Lower leg skin (tissue), 3 donors: ENCODE measurements at regions not wholly inside any gene's neighbourhood (a gene's known extent, or its start where the extent isn't known, plus 50 kb on each side); places are given as distances from the start of the nearest gene placed in this dataset.

Source experiments
- POLR2A ChIP-seq, 2 donors: fragments of 450-650 bp; IDR thresholded peaks; one replicate each; pipeline ENCODE4 v1.6.1; 2016 to 2017; ENCODE audit warnings: antibody characterized with exemption in 2 of 2, mild to moderate bottlenecking in 1 of 2, moderate library complexity in 1 of 2
- TF ChIP-seq, protein P1 (sequence below), 3 donors: fragments of 450-650 bp; IDR thresholded peaks; one replicate each; pipeline ENCODE4 v1.5.1; 2016; ENCODE audit warnings: antibody characterized with exemption in 3 of 3, mild to moderate bottlenecking in 3 of 3, moderate library complexity in 2 of 3

GRCh38 chr18:8969639-8970390, 132.7 kb upstream of the NDUFV2 start:
- TF ChIP-seq, protein P1, sequence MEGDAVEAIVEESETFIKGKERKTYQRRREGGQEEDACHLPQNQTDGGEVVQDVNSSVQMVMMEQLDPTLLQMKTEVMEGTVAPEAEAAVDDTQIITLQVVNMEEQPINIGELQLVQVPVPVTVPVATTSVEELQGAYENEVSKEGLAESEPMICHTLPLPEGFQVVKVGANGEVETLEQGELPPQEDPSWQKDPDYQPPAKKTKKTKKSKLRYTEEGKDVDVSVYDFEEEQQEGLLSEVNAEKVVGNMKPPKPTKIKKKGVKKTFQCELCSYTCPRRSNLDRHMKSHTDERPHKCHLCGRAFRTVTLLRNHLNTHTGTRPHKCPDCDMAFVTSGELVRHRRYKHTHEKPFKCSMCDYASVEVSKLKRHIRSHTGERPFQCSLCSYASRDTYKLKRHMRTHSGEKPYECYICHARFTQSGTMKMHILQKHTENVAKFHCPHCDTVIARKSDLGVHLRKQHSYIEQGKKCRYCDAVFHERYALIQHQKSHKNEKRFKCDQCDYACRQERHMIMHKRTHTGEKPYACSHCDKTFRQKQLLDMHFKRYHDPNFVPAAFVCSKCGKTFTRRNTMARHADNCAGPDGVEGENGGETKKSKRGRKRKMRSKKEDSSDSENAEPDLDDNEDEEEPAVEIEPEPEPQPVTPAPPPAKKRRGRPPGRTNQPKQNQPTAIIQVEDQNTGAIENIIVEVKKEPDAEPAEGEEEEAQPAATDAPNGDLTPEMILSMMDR (IDR thresholded peaks at IDR 0.05): no peak
- TF ChIP-seq POLR2A (IDR thresholded peaks at IDR 0.05): no peak
